ENCODE measurements at regions not wholly inside any gene's neighbourhood (a gene's known extent, or its start where the extent isn't known, plus 50 kb on each side); places are given as distances from the start of the nearest gene placed in this dataset.

- H3K36me3 Mint-ChIP-seq (ENCODE audit: low read depth), result no peaks in the 10 kb centered on the region
- Histone ChIP-seq H3K4me1 (ENCODE audit: insufficient read depth) (no peaks in the 10 kb centered on the region), H3K4me3 (no peak overlapping the region), H3K4me2 (no peak overlapping the region), H3K9me2 (ENCODE audit: insufficient read depth) (peaks cover 2% of the 10 kb centered on the region; the same call in 1 of the 2 replicates), H3K36me3 (ENCODE audit: insufficient read depth) (no peaks in the 10 kb centered on the region), H3F3A (replicated peaks; ENCODE audit: low read depth) (no peaks in the 10 kb centered on the region), H3K27me3 (ENCODE audit: insufficient read depth) (no peaks in the 10 kb centered on the region), H4K20me1 (replicated peaks; ENCODE audit: insufficient read depth) (no peaks in the 10 kb centered on the region), H3K79me2 (replicated peaks; ENCODE audit: insufficient read depth) (no peaks in the 10 kb centered on the region), H3K27ac (ENCODE audit: low read depth) (no peak overlapping the region), H2AFZ (no peak overlapping the region)
- no peak for DNase-seq (ENCODE audit: low spot score)
- no peaks in the 10 kb centered on the region; the same call in 2 of the 3 replicates for H3K9me3 Mint-ChIP-seq
- H3K4me1 Mint-ChIP-seq, result no peaks in the 10 kb centered on the region
- no peak for TF ChIP-seq ZNF114 (CRISPR knock-in tag; IDR thresholded peaks at IDR 0.05)
- no peak for TF ChIP-seq JUNB (IDR thresholded peaks at IDR 0.05; ENCODE audit: unreplicated experiment)
- H3K27ac Mint-ChIP-seq, result no peak overlapping the region
- H3K4me3 Mint-ChIP-seq, result no peak overlapping the region
- ATAC-seq, result peak; percentile 23; the same call in 1 of the 3 replicates
- peaks cover 8% of the 10 kb centered on the region for H3K27me3 Mint-ChIP-seq (ENCODE audit: insufficient read depth, low read depth, poor library complexity)
Measured at GRCh38 chr5:6545770-6546690, 86.8 kb downstream of the NSUN2 start.

GRCh38 chr5:6545036-6545693 lies 87.7 kb downstream of the NSUN2 start:
- Histone ChIP-seq H3K79me2 (replicated peaks; ENCODE audit: insufficient read depth) (no peaks in the 10 kb centered on the region), H3F3A (replicated peaks; ENCODE audit: low read depth) (no peaks in the 10 kb centered on the region), H3K36me3 (ENCODE audit: insufficient read depth) (no peaks in the 10 kb centered on the region), H3K27me3 (ENCODE audit: insufficient read depth) (no peaks in the 10 kb centered on the region), H3K9me2 (ENCODE audit: insufficient read depth) (no peaks in the 10 kb centered on the region; the same call in 1 of the 2 replicates), H4K20me1 (replicated peaks; ENCODE audit: insufficient read depth) (no peaks in the 10 kb centered on the region), H3K27ac (ENCODE audit: low read depth) (no peak overlapping the region), H3K4me2 (no peak overlapping the region), H3K4me3 (no peak overlapping the region), H3K4me1 (ENCODE audit: insufficient read depth) (no peaks in the 10 kb centered on the region), H2AFZ (no peak overlapping the region)
- H3K4me1 Mint-ChIP-seq, result no peaks in the 10 kb centered on the region
- no peaks in the 10 kb centered on the region for H3K36me3 Mint-ChIP-seq (ENCODE audit: low read depth)
- H3K9me3 Mint-ChIP-seq, result no peaks in the 10 kb centered on the region
- no peak for DNase-seq (ENCODE audit: low spot score)
- H3K27ac Mint-ChIP-seq, result no peak overlapping the region
- H3K4me3 Mint-ChIP-seq, result no peak overlapping the region
- no peak for ATAC-seq
- peaks cover 3% of the 10 kb centered on the region for H3K27me3 Mint-ChIP-seq (ENCODE audit: insufficient read depth, low read depth, poor library complexity)
- no peak for TF ChIP-seq CTCF (conservative IDR thresholded peaks at IDR 0.05; ENCODE audit: low read depth in 2 of 2)
- no peak for TF ChIP-seq ZNF331 (CRISPR knock-in tag; IDR thresholded peaks at IDR 0.05; ENCODE audit: low read depth)
- no peak for TF ChIP-seq ZNF114 (CRISPR knock-in tag; IDR thresholded peaks at IDR 0.05)
- no peak for TF ChIP-seq NANOG (IDR thresholded peaks at IDR 0.05; ENCODE audit: borderline replicate concordance)
- TF ChIP-seq CREB1 (CRISPR knock-in tag; IDR thresholded peaks at IDR 0.05; ENCODE audit: low read depth), result no peak
- TF ChIP-seq EZH2phosphoT487 (IDR thresholded peaks at IDR 0.05; ENCODE audit: unreplicated experiment), result no peak
- TF ChIP-seq ZNF462 (CRISPR knock-in tag; IDR thresholded peaks at IDR 0.05), result no peak
- TF ChIP-seq EZH2 (IDR thresholded peaks at IDR 0.05; ENCODE audit: low read depth, unreplicated experiment), result no peak
